ENCODE measurements at regions not wholly inside any gene's neighbourhood (a gene's known extent, or its start where the extent isn't known, plus 50 kb on each side); places are given as distances from the start of the nearest gene placed in this dataset.
"Not testable (repeated sequence)": the region's sequence is repeated elsewhere in the genome, so short reads cannot be mapped to it uniquely, and the experiment has no call there.

DNA sequence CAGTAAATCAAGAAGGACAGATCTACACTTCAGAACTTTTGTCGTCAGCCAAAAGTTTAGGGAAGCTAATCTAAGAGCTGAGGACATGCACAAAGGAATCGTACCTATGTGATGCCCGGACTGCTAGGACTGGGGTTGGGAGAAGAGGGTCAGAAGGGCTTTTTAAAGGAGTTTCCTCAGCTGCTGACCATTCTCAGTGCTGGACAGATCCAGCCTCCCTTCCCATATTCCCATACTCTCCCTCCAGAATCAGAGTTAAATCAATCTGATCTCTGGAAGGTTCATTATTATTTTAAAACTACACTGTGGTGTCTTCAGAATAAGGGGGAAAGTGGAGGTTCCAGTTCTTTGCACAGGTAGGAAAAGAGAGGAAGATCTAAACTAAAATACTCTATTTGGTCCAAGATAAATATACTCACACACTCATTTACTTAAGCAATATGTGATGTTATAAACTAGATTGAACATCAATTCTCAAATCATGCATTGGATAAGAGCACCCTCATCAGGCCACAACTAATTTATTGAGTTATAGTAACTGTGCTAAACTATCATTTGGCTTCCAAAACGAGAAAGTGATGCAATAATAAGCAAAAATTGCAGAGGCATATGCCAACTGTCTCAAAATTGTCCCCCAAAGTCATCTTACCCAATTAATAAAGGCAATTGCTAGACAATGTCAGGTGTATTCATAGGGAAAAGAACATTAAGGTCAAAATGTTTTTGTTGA is 124.7 kb downstream of the HNRNPD start:
- Histone ChIP-seq H3K4me1 (ENCODE audit: control insufficient read depth, insufficient read depth, low read length) (no peaks in the 10 kb centered on the region), H3K4me3 (ENCODE audit: low read length) (no peak overlapping the region), H3K27ac (ENCODE audit: low read length) (no peak overlapping the region), H3K27me3 (ENCODE audit: control insufficient read depth, insufficient read depth, low read length) (no peaks in the 10 kb centered on the region), H3K9me3 (ENCODE audit: control insufficient read depth, low read depth, low read length) (no peaks in the 10 kb centered on the region), H3K36me3 (ENCODE audit: control insufficient read depth, insufficient read depth, low read length) (no peaks in the 10 kb centered on the region)
- WGBS (ENCODE audit: insufficient coverage, low lambda C conversion rate), result 100% methylated on average over 2 of the region's 4 CpGs
- DNase-seq, result no peak

- no peaks in the 10 kb centered on the region for H3K36me3 ChIP-seq (ENCODE audit: control insufficient read depth, insufficient read depth, low read length)
- no peak for DNase-seq
- H3K27me3 ChIP-seq (ENCODE audit: control insufficient read depth, insufficient read depth, low read length), result no peaks in the 10 kb centered on the region
- no peaks in the 10 kb centered on the region for H3K4me1 ChIP-seq (ENCODE audit: control insufficient read depth, insufficient read depth, low read length)
- H3K9me3 ChIP-seq (ENCODE audit: control insufficient read depth, low read depth, low read length), result no peaks in the 10 kb centered on the region
- WGBS (ENCODE audit: insufficient coverage, low lambda C conversion rate), result no CpG with 5 or more reads among the region's 1 CpG
- H3K27ac ChIP-seq (ENCODE audit: low read length), result no peak overlapping the region
- H3K4me3 ChIP-seq (ENCODE audit: low read length), result no peak overlapping the region
These were observed 126.2 kb downstream of the HNRNPD start for GRCh38 chr4:82247629-82248028.

DNA sequence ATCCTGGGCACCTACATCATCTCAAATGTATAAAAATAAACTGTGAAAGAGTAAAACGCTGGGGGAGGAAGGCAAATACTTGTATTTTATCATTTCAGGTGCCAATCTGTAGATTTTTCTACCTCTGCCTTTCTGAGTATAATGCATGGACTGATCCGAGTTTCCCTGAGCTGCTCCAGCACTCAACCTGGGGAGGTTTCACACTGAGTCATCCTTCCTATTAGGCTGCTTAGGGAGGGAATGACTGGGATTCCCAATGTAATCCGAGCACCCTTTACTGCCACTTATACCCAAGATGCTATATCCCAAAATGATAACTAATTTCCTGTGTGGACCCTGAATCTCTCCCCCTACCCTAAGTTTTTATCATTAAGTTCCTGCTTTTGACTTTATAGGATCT is 126.6 kb downstream of the HNRNPD start:
- no peaks in the 10 kb centered on the region for H3K4me1 ChIP-seq (ENCODE audit: control insufficient read depth, insufficient read depth, low read length)
- 60% methylated on average over 1 of the region's 3 CpGs for WGBS (ENCODE audit: insufficient coverage, low lambda C conversion rate)
- no peak overlapping the region for H3K27ac ChIP-seq (ENCODE audit: low read length)
- no peaks in the 10 kb centered on the region for H3K27me3 ChIP-seq (ENCODE audit: control insufficient read depth, insufficient read depth, low read length)
- no peak overlapping the region for H3K4me3 ChIP-seq (ENCODE audit: low read length)
- DNase-seq, result no peak
- no peaks in the 10 kb centered on the region for H3K36me3 ChIP-seq (ENCODE audit: control insufficient read depth, insufficient read depth, low read length)
- H3K9me3 ChIP-seq (ENCODE audit: control insufficient read depth, low read depth, low read length), result no peaks in the 10 kb centered on the region

- no peaks in the 10 kb centered on the region for H3K27me3 ChIP-seq (ENCODE audit: control insufficient read depth, insufficient read depth, low read length)
- no CpG with 5 or more reads among the region's 2 CpGs for WGBS (ENCODE audit: insufficient coverage, low lambda C conversion rate)
These were observed 132.3 kb downstream of the HNRNPD start for GRCh38 chr4:82241534-82241933.

DNA sequence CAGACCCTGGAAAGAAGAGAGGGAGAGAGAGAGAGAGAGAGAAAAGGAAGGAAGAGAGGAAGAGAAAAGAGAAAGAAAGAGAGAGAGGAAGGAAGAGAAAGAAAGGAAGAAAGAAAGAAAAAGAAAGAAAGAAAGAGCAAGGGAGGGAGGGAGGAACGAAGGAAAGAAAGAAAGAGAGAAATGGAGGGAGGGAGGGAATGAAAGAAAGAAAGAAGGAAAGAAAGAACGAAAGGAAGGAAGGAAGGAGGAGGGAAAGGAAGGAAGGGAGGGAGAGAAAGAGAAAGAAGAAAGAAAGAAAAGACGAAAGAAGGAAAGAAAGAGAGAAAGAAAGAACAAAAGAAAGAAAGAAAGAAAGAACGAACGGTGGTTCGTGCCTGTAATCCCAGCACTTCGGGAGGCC is 133.4 kb downstream of the HNRNPD start:
- Histone ChIP-seq H3K27ac (ENCODE audit: low read length) (no peak overlapping the region), H3K4me3 (ENCODE audit: low read length) (no peak overlapping the region), H3K36me3 (ENCODE audit: control insufficient read depth, insufficient read depth, low read length) (no peaks in the 10 kb centered on the region), H3K27me3 (ENCODE audit: control insufficient read depth, insufficient read depth, low read length) (no peaks in the 10 kb centered on the region), H3K9me3 (ENCODE audit: control insufficient read depth, low read depth, low read length) (no peaks in the 10 kb centered on the region), H3K4me1 (ENCODE audit: control insufficient read depth, insufficient read depth, low read length) (no peaks in the 10 kb centered on the region)
- WGBS (ENCODE audit: insufficient coverage, low lambda C conversion rate), result 95% methylated on average over 7 of the region's 7 CpGs
- no peak for DNase-seq

More at GRCh38 chr4:82241534-82241933, 132.3 kb downstream of the HNRNPD start:
- no peaks in the 10 kb centered on the region for H3K36me3 ChIP-seq (ENCODE audit: control insufficient read depth, insufficient read depth, low read length)
- DNase-seq, result no peak
- no peaks in the 10 kb centered on the region for H3K9me3 ChIP-seq (ENCODE audit: control insufficient read depth, low read depth, low read length)
- H3K4me1 ChIP-seq (ENCODE audit: control insufficient read depth, insufficient read depth, low read length), result no peaks in the 10 kb centered on the region
- no peak overlapping the region for H3K4me3 ChIP-seq (ENCODE audit: low read length)
- no peak overlapping the region for H3K27ac ChIP-seq (ENCODE audit: low read length)

DNA sequence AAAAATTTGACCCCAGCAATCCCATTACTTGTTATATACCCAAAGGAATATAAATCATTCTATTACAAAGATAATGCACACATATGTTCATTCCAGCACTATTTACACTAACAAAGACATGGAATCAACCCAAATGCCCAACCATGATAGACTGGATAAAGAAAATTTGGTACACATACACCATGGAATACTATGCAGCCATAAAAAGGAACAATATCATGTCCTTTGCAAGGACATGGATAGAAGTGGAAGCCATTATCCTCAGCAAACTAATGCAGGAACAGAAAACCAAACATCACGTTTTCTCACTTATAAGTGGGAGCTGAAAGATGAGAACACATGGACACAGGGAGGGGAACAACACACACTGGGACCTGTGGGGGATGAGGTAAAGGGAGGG is 136.6 kb downstream of the HNRNPD start:
- DNase-seq; H3K4me3 ChIP-seq (ENCODE audit: low read length); H3K9me3 ChIP-seq (ENCODE audit: control insufficient read depth, low read depth, low read length); H3K27me3 ChIP-seq (ENCODE audit: control insufficient read depth, insufficient read depth, low read length); H3K36me3 ChIP-seq (ENCODE audit: control insufficient read depth, insufficient read depth, low read length); H3K27ac ChIP-seq (ENCODE audit: low read length); H3K4me1 ChIP-seq (ENCODE audit: control insufficient read depth, insufficient read depth, low read length): not testable (repeated sequence)
- no CpG with 5 or more reads among the region's 1 CpG for WGBS (ENCODE audit: insufficient coverage, low lambda C conversion rate)

DNA sequence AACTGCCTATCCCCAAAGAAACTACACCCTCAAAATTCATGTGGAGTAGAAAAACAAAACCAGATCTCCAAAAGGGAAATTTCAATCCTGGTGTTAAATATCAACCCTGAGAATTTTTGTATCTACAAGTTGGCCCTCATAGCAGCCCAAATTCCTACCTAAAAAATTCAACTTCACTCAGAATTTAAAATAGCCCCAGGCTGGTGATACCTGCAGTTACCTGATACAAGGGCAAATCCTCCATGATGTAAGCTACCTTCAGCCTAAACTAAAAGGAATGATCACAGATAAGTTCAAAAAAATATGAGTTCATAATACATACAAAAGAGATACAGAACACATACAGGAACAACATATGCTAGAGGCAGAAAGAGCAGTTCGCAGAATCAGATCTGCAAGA is 138.4 kb downstream of the HNRNPD start:
- Histone ChIP-seq H3K27me3 (ENCODE audit: control insufficient read depth, insufficient read depth, low read length) (no peaks in the 10 kb centered on the region), H3K9me3 (ENCODE audit: control insufficient read depth, low read depth, low read length) (no peaks in the 10 kb centered on the region), H3K36me3 (ENCODE audit: control insufficient read depth, insufficient read depth, low read length) (no peaks in the 10 kb centered on the region), H3K4me1 (ENCODE audit: control insufficient read depth, insufficient read depth, low read length) (no peaks in the 10 kb centered on the region), H3K27ac (ENCODE audit: low read length) (no peak overlapping the region), H3K4me3 (ENCODE audit: low read length) (no peak overlapping the region)
- no CpG with 5 or more reads among the region's 1 CpG for WGBS (ENCODE audit: insufficient coverage, low lambda C conversion rate)
- no peak for DNase-seq

DNA sequence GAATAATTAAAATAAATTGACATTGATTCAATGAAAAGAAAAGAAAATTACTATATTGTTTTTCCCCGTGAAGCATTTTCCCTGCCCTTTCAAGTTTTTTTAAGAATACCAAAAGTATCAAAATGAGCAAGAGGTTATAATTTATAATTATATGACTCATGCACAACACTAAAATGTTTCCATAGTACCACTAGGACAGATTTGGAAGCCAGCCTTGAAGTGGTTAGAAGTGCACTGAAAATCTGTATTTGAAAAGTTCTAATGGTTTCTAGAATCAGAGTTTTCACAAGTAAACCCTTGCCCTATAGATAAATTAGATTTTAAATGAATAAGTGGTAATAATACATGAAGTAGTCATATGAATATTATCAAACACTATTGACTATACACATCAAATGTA is 140.9 kb downstream of the HNRNPD start:
- Histone ChIP-seq H3K4me1 (ENCODE audit: control insufficient read depth, insufficient read depth, low read length) (no peaks in the 10 kb centered on the region), H3K36me3 (ENCODE audit: control insufficient read depth, insufficient read depth, low read length) (no peaks in the 10 kb centered on the region), H3K9me3 (ENCODE audit: control insufficient read depth, low read depth, low read length) (no peaks in the 10 kb centered on the region), H3K27me3 (ENCODE audit: control insufficient read depth, insufficient read depth, low read length) (no peaks in the 10 kb centered on the region), H3K4me3 (ENCODE audit: low read length) (no peak overlapping the region), H3K27ac (ENCODE audit: low read length) (no peak overlapping the region)
- no peak for DNase-seq
- 89% methylated on average over 1 of the region's 1 CpG for WGBS (ENCODE audit: insufficient coverage, low lambda C conversion rate)

- no peak overlapping the region for H3K4me3 ChIP-seq (ENCODE audit: low read length)
- H3K36me3 ChIP-seq (ENCODE audit: control insufficient read depth, insufficient read depth, low read length), result no peaks in the 10 kb centered on the region
These were observed 142.0 kb downstream of the HNRNPD start for GRCh38 chr4:82231806-82232205.

GRCh38 chr4:82230306-82230705 is 143.5 kb downstream of the HNRNPD start:
- Histone ChIP-seq H3K9me3 (ENCODE audit: control insufficient read depth, low read depth, low read length) (no peaks in the 10 kb centered on the region), H3K27me3 (ENCODE audit: control insufficient read depth, insufficient read depth, low read length) (no peaks in the 10 kb centered on the region), H3K4me3 (ENCODE audit: low read length) (no peak overlapping the region), H3K27ac (ENCODE audit: low read length) (no peak overlapping the region), H3K4me1 (ENCODE audit: control insufficient read depth, insufficient read depth, low read length) (no peaks in the 10 kb centered on the region), H3K36me3 (ENCODE audit: control insufficient read depth, insufficient read depth, low read length) (no peaks in the 10 kb centered on the region)
- DNase-seq, result no peak
- WGBS (ENCODE audit: insufficient coverage, low lambda C conversion rate), result 96% methylated on average over 3 of the region's 4 CpGs

More at GRCh38 chr4:82231806-82232205, 142.0 kb downstream of the HNRNPD start:
- no peaks in the 10 kb centered on the region for H3K27me3 ChIP-seq (ENCODE audit: control insufficient read depth, insufficient read depth, low read length)
- no peaks in the 10 kb centered on the region for H3K9me3 ChIP-seq (ENCODE audit: control insufficient read depth, low read depth, low read length)
- H3K27ac ChIP-seq (ENCODE audit: low read length), result no peak overlapping the region
- H3K4me1 ChIP-seq (ENCODE audit: control insufficient read depth, insufficient read depth, low read length), result no peaks in the 10 kb centered on the region
- DNase-seq, result no peak

- H3K4me1 ChIP-seq (ENCODE audit: control insufficient read depth, insufficient read depth, low read length), result no peaks in the 10 kb centered on the region
- no peak overlapping the region for H3K27ac ChIP-seq (ENCODE audit: low read length)
- DNase-seq, result no peak
- no peaks in the 10 kb centered on the region for H3K27me3 ChIP-seq (ENCODE audit: control insufficient read depth, insufficient read depth, low read length)
- no peak overlapping the region for H3K4me3 ChIP-seq (ENCODE audit: low read length)
- H3K9me3 ChIP-seq (ENCODE audit: control insufficient read depth, low read depth, low read length), result no peaks in the 10 kb centered on the region
- H3K36me3 ChIP-seq (ENCODE audit: control insufficient read depth, insufficient read depth, low read length), result no peaks in the 10 kb centered on the region
- WGBS (ENCODE audit: insufficient coverage, low lambda C conversion rate), result no CpG with 5 or more reads among the region's 2 CpGs
These were observed 148.8 kb downstream of the HNRNPD start for GRCh38 chr4:82225030-82225429.
